HEK293T (cell line): ENCODE measurements at regions not wholly inside any gene's neighbourhood (a gene's known extent, or its start where the extent isn't known, plus 50 kb on each side); places are given as distances from the start of the nearest gene placed in this dataset.

Experiments used
- CTCF ChIA-PET: fragments of 350-600 bp; formaldehyde crosslinking; extraction: SDS; loops from one replicate; lab custom pipeline; 2021; ENCODE audit warnings: antibody characterized with exemption, inconsistent platforms; lab: Yijun Ruan, JAX
- POLR2A ChIA-PET: fragments of 350-600 bp; formaldehyde crosslinking; extraction: SDS; loops from one replicate; lab custom pipeline; 2020; ENCODE audit warnings: antibody characterized with exemption, inconsistent platforms; lab: Yijun Ruan, JAX
- DNase-seq: peaks from one replicate; pipeline ENCODE4 v3.0.0; 2012; ENCODE audit warnings: mixed read lengths; ENCODE audit errors: extremely low spot score
- ARNT ChIP-seq: fragments of 450-650 bp; IDR thresholded peaks from 2 replicates; pipeline ENCODE4 v1.6.1; 2017; ENCODE audit warnings: mild to moderate bottlenecking
- BHLHE40 ChIP-seq: fragments of 450-650 bp; IDR thresholded peaks from 2 replicates; pipeline ENCODE4 v1.6.1; 2016; ENCODE audit warnings: mild to moderate bottlenecking, moderate library complexity, borderline replicate concordance
- CTBP1 ChIP-seq: fragments of 450-650 bp; IDR thresholded peaks from 2 replicates; pipeline ENCODE4 v1.6.1; 2016; ENCODE audit warnings: borderline replicate concordance
- ELF4 ChIP-seq: fragments of 450-650 bp; IDR thresholded peaks from 2 replicates; pipeline ENCODE4 v1.6.1; 2017; ENCODE audit warnings: antibody characterized with exemption
- FOXA1 ChIP-seq: fragments of 450-650 bp; IDR thresholded peaks from 2 replicates; pipeline ENCODE4 v1.6.1; 2016; ENCODE audit warnings: mild to moderate bottlenecking
- FOXK2 ChIP-seq: fragments of 450-650 bp; IDR thresholded peaks from 2 replicates; pipeline ENCODE4 v1.6.1; 2016; ENCODE audit warnings: mild to moderate bottlenecking
- FOXM1 ChIP-seq: fragments of 450-650 bp; IDR thresholded peaks from 2 replicates; pipeline ENCODE4 v1.6.1; 2017; ENCODE audit warnings: mild to moderate bottlenecking, borderline replicate concordance
- HDGF ChIP-seq: fragments of 450-650 bp; IDR thresholded peaks from 2 replicates; pipeline ENCODE4 v1.6.1; 2017; ENCODE audit warnings: antibody characterized with exemption, borderline replicate concordance
- L3MBTL2 ChIP-seq: fragments of 450-650 bp; conservative IDR thresholded peaks from 2 replicates; pipeline ENCODE4 v1.6.1; 2016; ENCODE audit warnings: mild to moderate bottlenecking
- LEF1 ChIP-seq: fragments of 450-650 bp; IDR thresholded peaks from 2 replicates; pipeline ENCODE4 v1.6.1; 2017; ENCODE audit warnings: mild to moderate bottlenecking, borderline replicate concordance
- NFRKB ChIP-seq: fragments of 450-650 bp; IDR thresholded peaks from 2 replicates; pipeline ENCODE4 v1.6.1; 2016; ENCODE audit warnings: mild to moderate bottlenecking, moderate library complexity
- PKNOX1 ChIP-seq: fragments of 450-650 bp; IDR thresholded peaks from 2 replicates; pipeline ENCODE4 v1.6.1; 2016
- SP1 ChIP-seq: fragments of 450-650 bp; IDR thresholded peaks from 2 replicates; pipeline ENCODE4 v1.6.1; 2017
- SUZ12 ChIP-seq: fragments of 450-650 bp; IDR thresholded peaks from 2 replicates; pipeline ENCODE4 v1.6.1; 2016; ENCODE audit warnings: mild to moderate bottlenecking
- TARDBP ChIP-seq: fragments of 450-650 bp; IDR thresholded peaks from 2 replicates; pipeline ENCODE4 v1.6.1; 2016
- ZNF384 ChIP-seq: fragments of 450-650 bp; IDR thresholded peaks from 2 replicates; pipeline ENCODE4 v1.6.1; 2016

- ChIA-PET CTCF (no interaction called here), POLR2A (no interaction called here)
- TF ChIP-seq TARDBP: no peak
- no peak for TF ChIP-seq NFRKB
- TF ChIP-seq HDGF: no peak
- no peak for TF ChIP-seq BHLHE40
- TF ChIP-seq FOXA1: no peak
- no peak for TF ChIP-seq SP1
- TF ChIP-seq SUZ12: no peak
- no peak for TF ChIP-seq ELF4
- TF ChIP-seq L3MBTL2: no peak
These were observed 421.3 kb downstream of the CAAP1 start for GRCh38 chr9:26471261-26471660.

GRCh38 chr9:26470284-26470683 lies 422.3 kb downstream of the CAAP1 start:
- DNase-seq: no peak
- ChIA-PET POLR2A (no interaction called here), CTCF (no interaction called here)
- TF ChIP-seq HDGF: no peak
- TF ChIP-seq BHLHE40: no peak
- TF ChIP-seq TARDBP: no peak
- no peak for TF ChIP-seq SP1
- TF ChIP-seq FOXM1: no peak
- TF ChIP-seq NFRKB: no peak
- no peak for TF ChIP-seq ELF4
- TF ChIP-seq ZNF384: no peak
- no peak for TF ChIP-seq FOXA1
- TF ChIP-seq LEF1: no peak
- no peak for TF ChIP-seq PKNOX1
- no peak for TF ChIP-seq L3MBTL2
- TF ChIP-seq ARNT: no peak
- no peak for TF ChIP-seq CTBP1
- no peak for TF ChIP-seq FOXK2
- TF ChIP-seq SUZ12: no peak

More at GRCh38 chr9:26471261-26471660, 421.3 kb downstream of the CAAP1 start:
- no peak for DNase-seq

- TF ChIP-seq PKNOX1 (no peak), NFRKB (no peak), BHLHE40 (no peak), HDGF (no peak), CTBP1 (no peak), L3MBTL2 (no peak), LEF1 (no peak), FOXA1 (no peak), ELF4 (no peak), SP1 (no peak), ZNF384 (no peak), FOXK2 (no peak), TARDBP (no peak), ARNT (no peak), SUZ12 (no peak), FOXM1 (no peak)
- ChIA-PET CTCF (no interaction called here), POLR2A (no interaction called here)
- DNase-seq: no peak
These were observed 428.8 kb downstream of the CAAP1 start for GRCh38 chr9:26463837-26464236.

DNA sequence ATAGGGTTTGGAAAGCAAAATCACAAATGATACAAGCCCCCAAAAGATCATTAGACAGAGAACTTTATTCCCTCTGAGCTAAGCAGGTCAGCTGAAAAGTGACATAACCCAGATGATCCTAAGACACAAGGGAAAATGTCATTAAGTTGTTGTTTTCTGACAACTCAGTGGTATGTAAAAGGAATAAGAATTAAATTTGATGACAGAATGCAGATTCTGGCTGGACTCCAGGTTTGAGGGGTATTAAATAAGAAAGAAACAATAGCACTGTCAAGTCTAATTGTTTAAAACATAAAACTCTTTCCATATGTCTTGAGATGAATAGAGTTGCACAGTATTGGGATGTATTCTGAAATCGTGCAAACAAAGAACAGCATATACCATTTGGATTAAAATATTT lies 429.9 kb downstream of the CAAP1 start:
- CTCF ChIA-PET: no interaction called here
- no peak for DNase-seq
- POLR2A ChIA-PET: no interaction called here
- TF ChIP-seq SP1 (no peak), HDGF (no peak), L3MBTL2 (no peak), CTBP1 (no peak)

DNA sequence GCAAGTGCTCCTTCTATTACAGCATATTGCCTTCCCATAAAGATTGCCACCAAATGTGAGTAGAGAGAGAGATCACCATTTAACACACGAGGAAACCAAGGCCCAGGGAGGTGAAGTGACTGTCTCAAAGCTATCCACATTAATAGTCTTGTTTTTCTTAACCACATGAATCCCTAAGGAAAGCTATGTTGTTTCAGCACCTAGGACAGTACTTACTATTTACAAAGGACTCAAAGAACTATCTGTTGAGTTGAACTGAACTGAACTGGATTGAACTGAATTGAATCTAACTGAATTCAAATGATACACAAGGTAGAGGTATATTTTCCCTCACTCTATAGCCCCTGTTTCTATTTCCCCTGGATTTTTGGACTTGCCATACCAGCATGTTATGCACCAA lies 430.4 kb downstream of the CAAP1 start:
- CTCF ChIA-PET: no interaction called here
- no peak for DNase-seq

GRCh38 chr9:26460624-26461023 lies 432.0 kb downstream of the CAAP1 start:
- no peak for DNase-seq
- CTCF ChIA-PET: no interaction called here
- TF ChIP-seq SP1 (no peak), CTBP1 (no peak), TARDBP (no peak), SUZ12 (no peak), FOXK2 (no peak), BHLHE40 (no peak), PKNOX1 (no peak), FOXM1 (no peak), HDGF (no peak), NFRKB (no peak), ZNF384 (no peak), ARNT (no peak), FOXA1 (no peak), L3MBTL2 (no peak), ELF4 (no peak), LEF1 (no peak)
- POLR2A ChIA-PET: no interaction called here

More for the DNA sequence above, 430.4 kb downstream of the CAAP1 start:
- POLR2A ChIA-PET: no interaction called here
- no peak for TF ChIP-seq ELF4
- TF ChIP-seq CTBP1: no peak
- no peak for TF ChIP-seq SP1
- TF ChIP-seq BHLHE40: no peak
- TF ChIP-seq HDGF: no peak
- no peak for TF ChIP-seq PKNOX1
- TF ChIP-seq TARDBP: no peak
- no peak for TF ChIP-seq ZNF384
- TF ChIP-seq FOXK2: no peak
